ENCODE measurements at regions not wholly inside any gene's neighbourhood (a gene's known extent, or its start where the extent isn't known, plus 50 kb on each side); places are given as distances from the start of the nearest gene placed in this dataset.

DNA sequence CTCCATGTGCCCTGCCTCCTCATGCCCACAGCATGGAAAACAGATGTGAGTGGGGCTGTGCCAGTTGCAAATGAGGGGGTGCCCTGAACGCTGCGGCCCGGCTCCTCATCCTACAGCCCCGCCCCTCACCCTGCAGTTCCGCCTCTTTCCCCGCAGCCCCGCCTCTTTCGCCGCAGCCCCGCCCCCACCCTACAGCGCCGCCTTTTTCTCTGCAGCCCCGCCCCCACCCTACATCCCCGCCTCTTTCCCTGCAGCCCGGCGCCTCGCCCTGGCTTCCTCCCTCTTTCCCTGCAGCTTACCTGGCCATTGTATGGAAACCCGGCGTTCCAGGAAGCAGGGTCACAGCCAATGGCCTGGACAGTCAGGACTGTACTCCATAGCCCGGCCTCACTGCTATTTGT lies 284.9 kb downstream of the TLE3 start:
- DNase-seq (ENCODE audit: low read depth in 1 of 2, low spot score in 1 of 2) (no peak), ATAC-seq (peak in 1 of 2 experiments; percentile 23; a peak in 1 of 6 replicates), FAIRE-seq (no peak)
- Histone ChIP-seq H3K4me3 (no peak overlapping the region), H3K4me2 (no peak overlapping the region), H3K9me3 (no peaks in the 10 kb centered on the region), H3K4me1 (peaks cover 7% of the 10 kb centered on the region; the same call in 1 of the 3 replicates), H3K27ac (no peak overlapping the region)
- 76% methylated on average over 10 of the region's 20 CpGs for WGBS (ENCODE audit: missing lambda C conversion rate)
- ChIA-PET CTCF (interaction anchor here (0.6 to 1.3 kb wide), 4 partner anchors 9 to 50 kb away, joined by 3 read pairs; no protein-coding TSS in a partner anchor), POLR2A (no interaction called here)
- no peak for TF ChIP-seq MAX (IDR thresholded peaks at IDR 0.05)
- no peak for TF ChIP-seq PHF8 (IDR thresholded peaks at IDR 0.05; ENCODE audit: borderline replicate concordance, low read depth)
- TF ChIP-seq MAZ (IDR thresholded peaks at IDR 0.05; ENCODE audit: borderline replicate concordance, low read depth, low read length) = no peak
- TF ChIP-seq KDM5A (IDR thresholded peaks at IDR 0.05) = no peak
- TF ChIP-seq HOXA7 (CRISPR knock-in tag; IDR thresholded peaks at IDR 0.05) = no peak
- no peak for TF ChIP-seq ZSCAN20 (CRISPR knock-in tag; IDR thresholded peaks at IDR 0.05)
- TF ChIP-seq TFCP2L1 (CRISPR knock-in tag; IDR thresholded peaks at IDR 0.05) = no peak
- no peak for TF ChIP-seq MYC (IDR thresholded peaks at IDR 0.05; ENCODE audit: borderline replicate concordance, low read length)
- no peak for TF ChIP-seq HOXB13 (CRISPR knock-in tag; IDR thresholded peaks at IDR 0.05; ENCODE audit: low read depth)
- TF ChIP-seq HDAC2 (IDR thresholded peaks at IDR 0.05) = no peak
- TF ChIP-seq RARB (CRISPR knock-in tag; IDR thresholded peaks at IDR 0.05) = no peak
- no peak for TF ChIP-seq ESRRA (IDR thresholded peaks at IDR 0.05; ENCODE audit: borderline replicate concordance, low read length)
- TF ChIP-seq CHD2 (IDR thresholded peaks at IDR 0.05; ENCODE audit: low read length, partially characterized antibody) = no peak
- TF ChIP-seq, protein P1, sequence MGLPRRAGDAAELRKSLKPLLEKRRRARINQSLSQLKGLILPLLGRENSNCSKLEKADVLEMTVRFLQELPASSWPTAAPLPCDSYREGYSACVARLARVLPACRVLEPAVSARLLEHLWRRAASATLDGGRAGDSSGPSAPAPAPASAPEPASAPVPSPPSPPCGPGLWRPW (IDR thresholded peaks at IDR 0.05) = no peak

- no peak for TF ChIP-seq RCOR1 (IDR thresholded peaks at IDR 0.05; ENCODE audit: low read depth, low read length)
- no peak for TF ChIP-seq HDAC2 (IDR thresholded peaks at IDR 0.05)
- TF ChIP-seq HOXA7 (CRISPR knock-in tag; IDR thresholded peaks at IDR 0.05) = no peak
- no peak for TF ChIP-seq GATA3 (IDR thresholded peaks at IDR 0.05; ENCODE audit: borderline replicate concordance)
- no peak for TF ChIP-seq KDM1A (IDR thresholded peaks at IDR 0.05; ENCODE audit: low read depth)
- TF ChIP-seq REST (IDR thresholded peaks at IDR 0.05) = no peak
- TF ChIP-seq MAFK (IDR thresholded peaks at IDR 0.05; ENCODE audit: partially characterized antibody) = no peak
- TF ChIP-seq MYC (IDR thresholded peaks at IDR 0.05; ENCODE audit: borderline replicate concordance, low read length) = no peak
- TF ChIP-seq JUNB (IDR thresholded peaks at IDR 0.05) = no peak
- TF ChIP-seq CHD4 (IDR thresholded peaks at IDR 0.05; ENCODE audit: borderline replicate concordance) = no peak
- no peak for TF ChIP-seq ESRRA (IDR thresholded peaks at IDR 0.05; ENCODE audit: borderline replicate concordance, low read length)
- TF ChIP-seq PBX3 (IDR thresholded peaks at IDR 0.05) = no peak
- no peak for TF ChIP-seq ZNF302 (CRISPR knock-in tag; IDR thresholded peaks at IDR 0.05)
- no peak for TF ChIP-seq CEBPB (IDR thresholded peaks at IDR 0.05)
- TF ChIP-seq HOXB13 (CRISPR knock-in tag; IDR thresholded peaks at IDR 0.05; ENCODE audit: low read depth) = no peak
- TF ChIP-seq HOXB5 (CRISPR knock-in tag; IDR thresholded peaks at IDR 0.05) = no peak
- 53% methylated on average over 7 of the region's 7 CpGs for WGBS (ENCODE audit: missing lambda C conversion rate)
- POLR2A ChIA-PET = no interaction called here
- ATAC-seq = no peak
- Histone ChIP-seq H3K9me3 (no peaks in the 10 kb centered on the region), H3K4me1 (no peaks in the 10 kb centered on the region; the same call in 2 of the 3 replicates), H3K4me3 (no peak overlapping the region), H3K4me2 (no peak overlapping the region), H3K27ac (no peak overlapping the region)
- CTCF ChIA-PET = interaction anchor here (1.0 to 1.3 kb wide), 2 partner anchors 9 to 57 kb away, joined by 3 read pairs; no protein-coding TSS in a partner anchor
- DNase-seq (ENCODE audit: low read depth in 1 of 2, low spot score in 1 of 2) = no peak
- no peak for FAIRE-seq
These were observed 283.8 kb downstream of the TLE3 start for GRCh38 chr15:69813881-69814280.
